ENCODE measurements at regions not wholly inside any gene's neighbourhood (a gene's known extent, or its start where the extent isn't known, plus 50 kb on each side); places are given as distances from the start of the nearest gene placed in this dataset.

DNA sequence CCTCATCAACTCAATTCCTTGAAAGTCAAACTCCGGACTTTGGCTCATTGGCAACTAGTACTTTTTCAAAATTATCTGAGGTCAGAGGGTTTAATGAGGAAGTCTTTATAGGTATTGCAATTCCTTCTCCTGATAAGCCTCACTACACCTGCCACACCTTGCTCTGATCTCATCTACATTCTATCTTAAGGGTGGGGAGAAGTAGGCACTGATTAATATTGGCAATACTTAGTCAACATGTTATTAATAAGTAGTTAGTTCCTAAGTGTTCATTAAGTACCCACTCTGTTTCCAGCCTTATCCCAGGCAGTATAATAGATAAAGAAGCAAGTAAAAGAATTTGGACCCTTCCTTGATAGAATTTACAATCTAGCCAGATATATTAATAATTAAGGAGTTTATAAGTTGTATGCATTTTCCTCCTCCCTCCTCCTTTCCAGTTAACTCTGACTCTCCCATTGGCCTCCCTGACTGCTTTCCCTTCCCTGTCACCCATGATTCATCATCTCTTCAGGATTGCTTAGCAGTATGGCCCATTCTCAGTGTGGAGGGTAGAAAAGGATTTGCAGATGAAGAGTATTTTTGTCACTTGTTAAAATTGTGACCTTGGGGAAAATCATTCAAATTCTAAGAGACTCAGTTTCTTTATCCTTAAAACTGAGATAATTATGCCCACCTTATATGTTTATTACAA, 231.0 kb upstream of the ATP2B1 start:
- TF ChIP-seq, protein P1, sequence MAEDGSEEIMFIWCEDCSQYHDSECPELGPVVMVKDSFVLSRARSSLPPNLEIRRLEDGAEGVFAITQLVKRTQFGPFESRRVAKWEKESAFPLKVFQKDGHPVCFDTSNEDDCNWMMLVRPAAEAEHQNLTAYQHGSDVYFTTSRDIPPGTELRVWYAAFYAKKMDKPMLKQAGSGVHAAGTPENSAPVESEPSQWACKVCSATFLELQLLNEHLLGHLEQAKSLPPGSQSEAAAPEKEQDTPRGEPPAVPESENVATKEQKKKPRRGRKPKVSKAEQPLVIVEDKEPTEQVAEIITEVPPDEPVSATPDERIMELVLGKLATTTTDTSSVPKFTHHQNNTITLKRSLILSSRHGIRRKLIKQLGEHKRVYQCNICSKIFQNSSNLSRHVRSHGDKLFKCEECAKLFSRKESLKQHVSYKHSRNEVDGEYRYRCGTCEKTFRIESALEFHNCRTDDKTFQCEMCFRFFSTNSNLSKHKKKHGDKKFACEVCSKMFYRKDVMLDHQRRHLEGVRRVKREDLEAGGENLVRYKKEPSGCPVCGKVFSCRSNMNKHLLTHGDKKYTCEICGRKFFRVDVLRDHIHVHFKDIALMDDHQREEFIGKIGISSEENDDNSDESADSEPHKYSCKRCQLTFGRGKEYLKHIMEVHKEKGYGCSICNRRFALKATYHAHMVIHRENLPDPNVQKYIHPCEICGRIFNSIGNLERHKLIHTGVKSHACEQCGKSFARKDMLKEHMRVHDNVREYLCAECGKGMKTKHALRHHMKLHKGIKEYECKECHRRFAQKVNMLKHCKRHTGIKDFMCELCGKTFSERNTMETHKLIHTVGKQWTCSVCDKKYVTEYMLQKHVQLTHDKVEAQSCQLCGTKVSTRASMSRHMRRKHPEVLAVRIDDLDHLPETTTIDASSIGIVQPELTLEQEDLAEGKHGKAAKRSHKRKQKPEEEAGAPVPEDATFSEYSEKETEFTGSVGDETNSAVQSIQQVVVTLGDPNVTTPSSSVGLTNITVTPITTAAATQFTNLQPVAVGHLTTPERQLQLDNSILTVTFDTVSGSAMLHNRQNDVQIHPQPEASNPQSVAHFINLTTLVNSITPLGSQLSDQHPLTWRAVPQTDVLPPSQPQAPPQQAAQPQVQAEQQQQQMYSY (CRISPR knock-in tag; IDR thresholded peaks at IDR 0.05): no peak
- TF ChIP-seq HDGF (IDR thresholded peaks at IDR 0.05) (no peak), EP300 (IDR thresholded peaks at IDR 0.05; ENCODE audit: borderline replicate concordance in 1 of 2, control insufficient read depth in 1 of 2, low read depth in 2 of 2, low read length in 2 of 2) (no peak), ZNF274 (IDR thresholded peaks at IDR 0.05; ENCODE audit: insufficient read depth, insufficient read length) (no peak), SUZ12 (IDR thresholded peaks at IDR 0.05; ENCODE audit: unreplicated experiment) (no peak), POLR2AphosphoS5 (IDR thresholded peaks at IDR 0.05; ENCODE audit: low read length) (no peak)

Measured in GM12878 (cell line).